Limb (tissue), 2 donors: ENCODE measurements at regions not wholly inside any gene's neighbourhood (a gene's known extent, or its start where the extent isn't known, plus 50 kb on each side); places are given as distances from the start of the nearest gene placed in this dataset.

Source experiments
- DNase-seq, 2 donors: peaks; one replicate each; pipeline ENCODE4 v3.0.0-alpha.2; 2016; ENCODE audit errors: extremely low spot score in 2 of 2

DNA sequence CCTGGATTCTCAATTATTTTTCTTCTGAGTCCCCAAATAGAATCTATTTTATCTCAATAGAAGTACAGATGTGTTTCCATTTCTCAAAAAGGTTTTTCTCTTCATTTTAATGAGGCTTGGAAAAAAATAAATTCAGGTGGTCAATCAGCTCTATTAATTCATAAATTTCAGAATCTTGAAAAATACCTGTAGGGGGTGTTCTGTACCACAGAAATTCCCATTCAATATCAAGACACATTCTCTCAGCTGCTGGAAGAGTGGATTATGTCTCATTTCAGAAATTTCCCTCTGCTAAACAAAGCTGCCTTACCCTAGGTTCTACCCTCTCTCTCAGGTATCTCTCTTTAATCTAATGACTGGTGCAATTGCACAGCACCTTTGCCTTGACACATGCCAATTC lies 1121.2 kb downstream of the SI start:
- no peak for DNase-seq

DNA sequence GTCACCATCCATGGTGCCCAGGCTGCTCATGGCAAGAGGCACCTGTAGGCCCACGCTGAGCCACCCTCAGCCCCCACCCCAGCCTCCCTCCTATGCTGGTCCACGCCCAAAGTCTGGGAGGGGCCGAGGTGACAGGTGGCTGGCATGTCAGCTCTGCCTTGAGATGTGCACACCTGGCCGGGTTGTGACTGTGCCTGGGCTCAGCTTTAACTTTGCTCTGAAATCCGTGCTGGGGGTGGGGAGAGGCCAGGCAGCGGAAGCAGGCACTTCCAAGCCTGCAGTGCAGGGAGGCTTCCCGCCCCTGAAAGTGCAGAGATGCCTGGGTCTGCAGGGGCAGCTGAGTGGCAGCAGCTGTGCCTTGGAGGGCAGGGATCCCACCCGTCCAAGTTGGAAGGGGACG lies 1124.8 kb downstream of the SI start:
- no peak for DNase-seq

- DNase-seq: no peak
These were observed 1125.8 kb downstream of the SI start for GRCh38 chr3:163952499-163952898.

DNA sequence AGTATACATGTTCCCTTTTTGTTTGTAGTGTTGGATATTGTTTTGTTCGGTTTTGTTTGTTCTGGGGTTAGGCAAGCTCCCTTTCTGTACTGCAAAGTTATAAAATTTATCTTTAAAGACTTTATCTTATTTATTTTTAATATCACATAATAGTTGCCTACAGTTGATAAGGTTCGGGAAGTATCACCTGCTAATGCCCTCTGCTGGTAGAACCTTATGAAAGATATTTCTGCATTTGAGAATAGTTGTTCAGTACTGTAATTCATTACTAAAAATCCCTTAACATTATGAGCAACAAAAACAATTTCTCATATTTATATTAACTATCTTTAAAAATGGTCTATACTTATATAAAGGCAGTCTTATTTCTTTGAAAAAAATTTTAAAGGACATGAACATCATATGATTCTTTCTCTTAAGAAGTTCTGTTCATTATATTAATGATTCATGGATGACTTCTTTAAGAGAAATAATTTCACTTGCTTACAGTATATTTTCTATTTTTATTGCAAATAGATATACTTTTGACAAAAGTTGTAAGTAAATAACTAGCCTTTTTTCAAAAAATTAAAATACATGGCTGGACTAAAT lies 1126.8 kb downstream of the SI start:
- DNase-seq: peak in 1 of 2 donors; percentile 18

- no peak for DNase-seq
These were observed 1131.5 kb downstream of the SI start for GRCh38 chr3:163946785-163947184.

DNA sequence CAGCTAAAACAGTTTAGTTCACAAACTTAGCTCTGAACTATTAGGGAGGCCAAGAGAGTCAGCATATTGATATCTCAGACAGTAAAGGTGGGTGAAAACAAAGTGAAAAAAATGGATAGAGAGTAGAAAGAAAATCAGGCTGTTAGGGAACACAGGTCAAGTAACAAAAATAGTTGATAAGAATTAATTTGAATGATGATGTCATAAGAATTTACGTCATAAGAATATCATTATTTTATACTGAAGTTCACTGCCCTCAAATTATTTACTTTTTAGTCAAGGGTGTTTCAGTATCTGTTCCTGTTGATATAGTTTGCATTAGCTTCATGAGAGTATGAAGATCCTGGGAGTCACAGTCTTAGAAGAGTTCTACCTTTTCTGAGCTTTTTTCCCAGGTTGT lies 1134.6 kb downstream of the SI start:
- DNase-seq: no peak

DNA sequence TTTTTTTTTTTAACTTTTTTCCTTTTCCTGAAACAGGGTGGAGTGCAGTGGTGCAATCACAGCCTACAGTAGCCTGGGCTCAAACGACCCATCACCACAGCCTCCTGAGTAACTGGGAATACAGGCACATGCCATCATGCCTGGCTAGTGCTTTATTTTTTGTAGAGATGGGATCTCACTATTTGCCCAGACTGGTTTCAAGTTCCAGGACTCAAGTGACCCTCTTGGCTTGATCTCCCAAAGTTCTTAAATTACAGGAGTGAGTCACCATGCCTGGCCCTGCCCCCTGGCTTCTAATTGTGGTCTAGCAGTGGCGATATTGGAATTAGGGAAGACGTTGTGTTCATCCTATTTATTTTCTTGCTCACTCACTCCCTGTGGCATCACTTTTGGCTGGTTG lies 1138.4 kb downstream of the SI start:
- DNase-seq: no peak

- DNase-seq: no peak
These were observed 1141.8 kb downstream of the SI start for GRCh38 chr3:163936543-163936942.

- no peak for DNase-seq
These were observed 1142.9 kb downstream of the SI start for GRCh38 chr3:163935411-163935810.

DNA sequence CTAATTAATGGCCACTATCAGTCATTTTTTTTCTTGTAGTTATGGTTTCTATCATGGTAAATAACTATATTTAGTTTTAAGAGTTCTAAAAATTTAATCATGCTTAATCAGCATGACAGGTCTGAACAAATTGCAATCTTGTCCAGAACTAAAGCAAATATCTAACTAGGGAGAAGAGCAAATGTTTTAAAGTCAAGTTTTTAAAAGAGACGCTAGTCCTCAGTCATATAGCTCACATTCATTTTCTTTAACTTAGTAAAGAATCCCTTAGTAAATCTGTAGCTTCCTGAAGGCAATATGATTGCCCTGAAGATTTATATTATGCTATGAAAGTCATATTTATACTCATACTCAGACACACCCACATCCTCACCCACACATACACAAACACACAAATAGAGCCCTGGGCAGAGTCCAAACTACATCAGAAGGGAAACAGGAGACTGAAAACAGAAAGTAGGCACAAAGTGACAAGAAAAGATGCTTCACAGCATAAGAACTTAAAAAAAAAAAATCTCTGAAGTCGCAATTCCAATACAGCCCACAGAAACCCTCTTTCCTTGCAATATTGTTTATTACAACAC lies 1149.1 kb downstream of the SI start:
- no peak for DNase-seq

GRCh38 chr3:163927521-163927920 lies 1150.8 kb downstream of the SI start:
- DNase-seq: no peak

- DNase-seq: no peak
These were observed 1153.7 kb downstream of the SI start for GRCh38 chr3:163924600-163924999.

- no peak for DNase-seq
These were observed 1159.1 kb downstream of the SI start for GRCh38 chr3:163919154-163919553.

DNA sequence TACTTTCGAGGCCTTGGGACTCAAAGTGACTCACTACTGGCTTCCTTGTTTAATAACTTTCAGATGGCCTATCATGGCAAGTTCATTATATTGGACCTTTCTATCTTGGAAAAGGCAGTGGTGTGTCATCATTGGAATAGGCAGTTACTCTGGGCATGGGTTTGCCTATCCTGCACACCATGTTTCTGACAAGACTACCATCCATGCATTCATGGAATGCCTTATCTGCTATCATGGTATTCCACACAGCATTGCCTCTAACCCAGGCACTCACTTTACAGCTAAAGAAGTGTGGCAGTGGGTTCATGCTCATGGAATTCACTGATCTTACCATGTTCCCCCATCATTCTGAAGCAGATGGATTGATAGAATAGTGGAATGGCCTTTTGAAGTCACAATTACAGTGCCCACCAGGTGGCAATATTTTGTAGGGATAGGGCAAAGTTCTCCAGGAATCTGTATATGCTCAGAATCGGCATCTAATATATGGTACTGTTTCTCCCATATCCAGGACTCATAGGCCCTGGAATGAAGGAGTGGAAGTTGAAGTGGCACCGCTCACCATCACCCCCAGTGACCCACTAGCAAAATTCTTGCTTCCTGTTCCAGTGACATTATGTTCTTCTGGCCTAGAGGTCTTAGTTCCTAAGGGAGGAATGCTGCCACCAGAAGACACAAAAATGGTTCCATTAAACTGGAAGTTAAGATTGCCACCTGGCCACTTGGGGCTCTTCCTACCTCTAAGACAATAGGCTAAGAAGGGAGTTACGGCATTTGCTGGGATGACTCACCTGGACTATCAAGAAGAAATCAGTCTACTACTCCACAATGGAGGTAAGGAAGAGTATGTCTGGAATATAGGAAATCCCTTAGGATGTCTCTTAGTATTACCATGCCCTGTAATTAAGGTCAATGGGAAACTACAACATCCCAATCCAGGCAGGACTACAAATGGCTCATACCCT lies 1161.4 kb downstream of the SI start:
- no peak for DNase-seq

DNA sequence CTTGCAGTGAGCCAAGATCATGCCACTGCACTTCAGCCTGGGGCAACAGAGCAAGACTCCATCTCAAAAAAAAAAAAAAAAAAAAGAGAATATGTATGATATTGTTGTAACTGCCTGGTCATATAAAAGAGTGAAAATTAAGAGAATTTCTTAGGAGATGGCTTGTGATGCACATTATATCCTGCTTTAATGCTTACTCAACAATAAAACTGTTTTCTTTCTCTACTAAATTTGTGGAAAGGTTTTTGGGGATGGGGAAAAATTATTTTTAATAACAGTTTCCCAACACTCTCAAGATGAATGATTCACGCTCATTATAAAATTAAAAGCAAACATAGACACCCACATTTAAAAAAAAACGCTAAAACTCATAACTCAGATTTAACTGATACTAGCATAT lies 1163.0 kb downstream of the SI start:
- no peak for DNase-seq

DNA sequence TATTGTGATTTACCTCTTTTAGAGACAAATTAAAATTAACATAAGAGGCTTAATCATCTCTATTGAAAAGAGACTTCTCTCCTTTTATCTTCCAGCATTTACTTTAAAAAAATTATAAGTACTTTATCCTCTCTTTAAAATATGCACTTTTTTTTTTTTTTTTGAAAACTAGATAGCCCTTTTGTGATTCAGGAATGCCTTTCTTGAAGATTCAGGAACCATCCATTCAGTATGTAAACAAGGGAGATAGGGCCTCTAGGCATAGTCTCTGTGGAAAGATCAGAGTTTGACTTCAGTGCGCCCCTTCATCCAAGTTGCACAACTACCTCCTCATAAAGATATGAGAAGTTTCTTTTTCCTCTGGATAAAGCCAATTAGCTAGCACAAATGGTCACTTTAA lies 1163.7 kb downstream of the SI start:
- no peak for DNase-seq

DNA sequence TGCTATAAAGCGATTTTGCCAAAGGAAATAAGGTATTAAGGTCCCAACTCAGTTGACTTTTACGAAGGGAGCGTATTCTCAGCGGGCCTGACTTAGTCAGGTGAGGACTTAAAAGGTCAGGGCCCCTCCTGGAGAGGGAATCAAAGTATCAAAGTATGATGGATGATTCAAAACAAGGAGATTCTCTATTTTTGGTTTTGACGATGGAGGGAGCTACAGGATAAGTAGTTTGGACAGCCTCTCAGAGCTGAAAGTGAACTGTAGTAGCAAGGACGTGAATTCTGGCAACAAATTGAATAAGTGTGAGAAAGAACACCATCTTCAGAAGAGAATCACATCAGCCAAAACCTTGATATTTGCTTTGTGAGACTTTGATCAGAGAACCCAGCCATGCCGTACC lies 1186.5 kb downstream of the SI start:
- DNase-seq: no peak

DNA sequence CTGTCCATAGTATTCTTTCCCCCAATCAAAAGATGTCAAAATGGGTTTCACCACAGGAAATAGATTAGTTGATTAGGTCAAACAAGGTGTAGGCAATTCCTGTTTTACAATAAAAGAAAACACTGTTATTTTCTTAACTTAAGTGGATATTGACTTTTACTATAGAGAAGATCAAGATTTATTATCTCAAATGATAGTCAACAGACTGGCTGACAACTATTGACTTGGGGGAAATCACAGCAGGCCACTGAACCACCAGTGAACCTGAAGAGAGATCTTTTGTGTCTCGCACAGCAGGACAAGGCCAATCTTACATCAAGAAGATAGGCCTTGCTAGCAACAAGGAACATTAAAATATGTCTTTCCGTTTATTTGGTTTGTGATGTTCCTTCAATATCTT lies 1187.6 kb downstream of the SI start:
- no peak for DNase-seq

GRCh38 chr3:163879172-163879571 lies 1199.1 kb downstream of the SI start:
- no peak for DNase-seq

DNA sequence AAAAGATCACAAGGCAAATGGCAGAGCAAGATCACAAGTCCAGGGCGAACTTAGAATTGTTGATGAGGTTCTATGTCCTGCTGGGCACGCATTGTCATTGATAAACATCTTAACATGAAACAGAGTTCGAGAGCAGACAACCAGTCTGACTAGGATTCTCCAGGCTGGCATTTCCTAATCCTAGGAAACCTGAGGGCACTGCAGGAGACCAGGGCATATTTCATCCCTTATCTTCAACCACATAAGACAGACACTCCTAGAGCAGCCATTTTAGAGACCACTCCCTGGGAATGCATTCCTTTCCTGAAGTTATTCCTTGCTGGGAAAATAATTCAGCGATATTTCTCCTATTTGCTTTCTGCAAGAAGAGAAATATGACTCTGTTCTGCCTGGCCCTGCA lies 1199.9 kb downstream of the SI start:
- no peak for DNase-seq

- DNase-seq: no peak
These were observed 1200.5 kb downstream of the SI start for GRCh38 chr3:163877805-163878204.

- DNase-seq: no peak
These were observed 1215.2 kb downstream of the SI start for GRCh38 chr3:163863146-163863545.

GRCh38 chr3:163852233-163852632 lies 1226.1 kb downstream of the SI start:
- DNase-seq: no peak
